Naive thymus-derived CD8-positive, alpha-beta T cell (primary cell): ENCODE measurements at regions not wholly inside any gene's neighbourhood (a gene's known extent, or its start where the extent isn't known, plus 50 kb on each side); places are given as distances from the start of the nearest gene placed in this dataset.
"Not testable (repeated sequence)": the region's sequence is repeated elsewhere in the genome, so short reads cannot be mapped to it uniquely, and the experiment has no call there.

ENCODE experiments used
- ATAC-seq, 2 donors: fragments of 150-1000 bp; cut with Tn5 transposase in 1 of 2; sonication (Bioruptor Pico), chemical (Tn5 transposase) in 1 of 2; 1 replicate in 1 of 2; 2 replicates in 1 of 2; pipeline ENCODE4 v1.10.0; 2021; ENCODE audit warnings: mild to moderate bottlenecking in 2 of 2, moderate library complexity in 2 of 2
- POLR2A ChIA-PET: fragments of 350-600 bp; sonication (Branson Sonifier 250); formaldehyde crosslinking; loops from one replicate; lab custom pipeline; 2021; ENCODE audit warnings: antibody characterized with exemption; lab: Charles Lee
- DNase-seq, 10 donors: peaks; one replicate each; pipeline versions ENCODE4 v3.0.0 to v3.0.0-alpha.2; 2020 to 2022
- H3K27ac Mint-ChIP-seq, 10 donors: one replicate each; pipeline ENCODE4 v1.8.0; 2020 to 2022; ENCODE audit warnings: mild to moderate bottlenecking in 10 of 10, mixed read lengths in 10 of 10, moderate library complexity in 4 of 10, inconsistent platforms in 1 of 10
- H3K27me3 Mint-ChIP-seq, 5 donors: one replicate each; pipeline ENCODE4 v1.8.0; 2021 to 2022; ENCODE audit warnings: mixed read lengths in 5 of 5
- H3K36me3 Mint-ChIP-seq, 3 donors: one replicate each; pipeline ENCODE4 v1.8.0; 2020 to 2022; ENCODE audit warnings: mixed read lengths in 3 of 3, mild to moderate bottlenecking in 2 of 3, inconsistent platforms in 1 of 3
- H3K4me1 Mint-ChIP-seq, 4 donors: one replicate each; pipeline ENCODE4 v1.8.0; 2021 to 2022; ENCODE audit warnings: mixed read lengths in 4 of 4
- H3K4me3 Mint-ChIP-seq, 10 donors: one replicate each; pipeline ENCODE4 v1.8.0; 2020 to 2022; ENCODE audit warnings: mild to moderate bottlenecking in 10 of 10, mixed read lengths in 10 of 10, moderate library complexity in 6 of 10, inconsistent platforms in 1 of 10
- H3K9me3 Mint-ChIP-seq, 9 donors: one replicate each; pipeline ENCODE4 v1.8.0; 2020 to 2022; ENCODE audit warnings: mixed read lengths in 9 of 9, mild to moderate bottlenecking in 3 of 9, inconsistent platforms in 1 of 9, moderate library complexity in 1 of 9

GRCh38 chr7:25675789-25676474, 447.6 kb upstream of the NPVF start:
- no peaks in the 10 kb centered on the region for H3K27me3 Mint-ChIP-seq
- no peak for DNase-seq
- POLR2A ChIA-PET = no interaction called here

GRCh38 chr7:25677595-25677994, 449.3 kb upstream of the NPVF start:
- no peak overlapping the region for H3K4me3 Mint-ChIP-seq
- no peaks in the 10 kb centered on the region for H3K9me3 Mint-ChIP-seq
- POLR2A ChIA-PET = no interaction called here
- DNase-seq = no peak
- H3K4me1 Mint-ChIP-seq = no peaks in the 10 kb centered on the region
- H3K36me3 Mint-ChIP-seq = no peaks in the 10 kb centered on the region
- ATAC-seq = no peak
- peaks cover 0 to 4% (median 0%) of the 10 kb centered on the region in 5 donors for H3K27me3 Mint-ChIP-seq
- H3K27ac Mint-ChIP-seq = no peak overlapping the region

More at GRCh38 chr7:25675789-25676474, 447.6 kb upstream of the NPVF start:
- Mint-ChIP-seq H3K4me3 (no peak overlapping the region), H3K27ac (peak overlapping the region in 1 of 10 donors; percentile 4), H3K4me1 (no peaks in the 10 kb centered on the region), H3K9me3 (no peaks in the 10 kb centered on the region), H3K36me3 (no peaks in the 10 kb centered on the region)
- no peak for ATAC-seq

GRCh38 chr7:25678215-25678614, 449.9 kb upstream of the NPVF start:
- H3K36me3 Mint-ChIP-seq = no peaks in the 10 kb centered on the region
- no peak for DNase-seq
- no peak overlapping the region for H3K4me3 Mint-ChIP-seq
- POLR2A ChIA-PET = no interaction called here
- no peak overlapping the region for H3K27ac Mint-ChIP-seq
- no peak for ATAC-seq
- H3K9me3 Mint-ChIP-seq = no peaks in the 10 kb centered on the region
- H3K27me3 Mint-ChIP-seq = peaks cover 0 to 4% (median 0%) of the 10 kb centered on the region in 5 donors
- no peaks in the 10 kb centered on the region for H3K4me1 Mint-ChIP-seq

GRCh38 chr7:25680636-25681035, 452.4 kb upstream of the NPVF start:
- Mint-ChIP-seq H3K4me1 (peaks cover 0 to 9% (median 5%) of the 10 kb centered on the region in 4 donors), H3K36me3 (no peaks in the 10 kb centered on the region), H3K9me3 (no peaks in the 10 kb centered on the region), H3K4me3 (no peak overlapping the region), H3K27ac (no peak overlapping the region), H3K27me3 (peaks cover 0 to 11% (median 0%) of the 10 kb centered on the region in 5 donors)
- DNase-seq = no peak
- ATAC-seq = no peak
- POLR2A ChIA-PET = no interaction called here

GRCh38 chr7:25684360-25684759, 456.1 kb upstream of the NPVF start:
- POLR2A ChIA-PET = no interaction called here
- Mint-ChIP-seq H3K27me3 (peaks cover 0 to 21% (median 5%) of the 10 kb centered on the region in 5 donors), H3K4me1 (peaks cover 0 to 9% (median 5%) of the 10 kb centered on the region in 4 donors), H3K27ac (no peak overlapping the region), H3K9me3 (no peaks in the 10 kb centered on the region), H3K4me3 (no peak overlapping the region), H3K36me3 (peaks cover 0 to 4% (median 0%) of the 10 kb centered on the region in 3 donors)
- DNase-seq (no peak), ATAC-seq (no peak)

- POLR2A ChIA-PET = no interaction called here
- no peak for ATAC-seq
- Mint-ChIP-seq H3K27me3 (peaks cover 0 to 21% (median 5%) of the 10 kb centered on the region in 5 donors), H3K4me3 (no peak overlapping the region), H3K27ac (no peak overlapping the region), H3K9me3 (no peaks in the 10 kb centered on the region), H3K4me1 (peaks cover 0 to 9% (median 5%) of the 10 kb centered on the region in 4 donors), H3K36me3 (peaks cover 0 to 4% (median 0%) of the 10 kb centered on the region in 3 donors)
- no peak for DNase-seq
Observed at GRCh38 chr7:25686493-25686892, 458.2 kb upstream of the NPVF start.

- no peak for ATAC-seq
- POLR2A ChIA-PET = no interaction called here
- no peaks in the 10 kb centered on the region for H3K4me1 Mint-ChIP-seq
Observed at GRCh38 chr7:25694211-25694610, 457.8 kb upstream of the NFE2L3 start.

GRCh38 chr7:25694699-25695098, 457.3 kb upstream of the NFE2L3 start:
- Mint-ChIP-seq H3K4me3 (no peak overlapping the region), H3K36me3 (no peaks in the 10 kb centered on the region), H3K27me3 (peaks cover 0 to 1% (median 0%) of the 10 kb centered on the region in 5 donors), H3K9me3 (no peaks in the 10 kb centered on the region), H3K27ac (no peak overlapping the region), H3K4me1 (no peaks in the 10 kb centered on the region)
- ATAC-seq (no peak), DNase-seq (no peak)
- POLR2A ChIA-PET = no interaction called here

More at GRCh38 chr7:25694211-25694610, 457.8 kb upstream of the NFE2L3 start:
- Mint-ChIP-seq H3K27me3 (peaks cover 0 to 1% (median 0%) of the 10 kb centered on the region in 5 donors), H3K4me3 (no peak overlapping the region), H3K27ac (no peak overlapping the region), H3K9me3 (no peaks in the 10 kb centered on the region), H3K36me3 (no peaks in the 10 kb centered on the region)
- no peak for DNase-seq

- Mint-ChIP-seq H3K4me3 (no peak overlapping the region), H3K4me1 (no peaks in the 10 kb centered on the region), H3K9me3 (peaks cover 0 to 4% (median 0%) of the 10 kb centered on the region in 9 donors), H3K36me3 (peaks cover 0 to under 1% (median 0%) of the 10 kb centered on the region in 3 donors), H3K27me3 (peaks cover 0 to 1% (median 0%) of the 10 kb centered on the region in 5 donors), H3K27ac (no peak overlapping the region)
- ATAC-seq = no peak
- POLR2A ChIA-PET = no interaction called here
- DNase-seq = no peak
Observed at GRCh38 chr7:25696571-25696970, 455.4 kb upstream of the NFE2L3 start.

GRCh38 chr7:25698451-25699113, 453.4 kb upstream of the NFE2L3 start:
- POLR2A ChIA-PET = no interaction called here
- DNase-seq = no peak
- H3K27me3 Mint-ChIP-seq = peaks cover 0 to 5% (median 0%) of the 10 kb centered on the region in 5 donors
- ATAC-seq = no peak
- peaks cover 0 to 6% (median 3%) of the 10 kb centered on the region in 9 donors for H3K9me3 Mint-ChIP-seq
- H3K4me3 Mint-ChIP-seq = no peak overlapping the region
- peaks cover 0 to 3% (median 0%) of the 10 kb centered on the region in 3 donors for H3K36me3 Mint-ChIP-seq
- no peak overlapping the region for H3K27ac Mint-ChIP-seq
- H3K4me1 Mint-ChIP-seq = no peaks in the 10 kb centered on the region

GRCh38 chr7:25700141-25700540, 451.9 kb upstream of the NFE2L3 start:
- H3K9me3 Mint-ChIP-seq, ATAC-seq, POLR2A ChIA-PET, H3K27me3 Mint-ChIP-seq, H3K36me3 Mint-ChIP-seq, H3K27ac Mint-ChIP-seq, H3K4me3 Mint-ChIP-seq, DNase-seq, H3K4me1 Mint-ChIP-seq: not testable (repeated sequence)

GRCh38 chr7:25704413-25704812, 447.6 kb upstream of the NFE2L3 start:
- ATAC-seq = no peak
- POLR2A ChIA-PET = no interaction called here
- no peaks in the 10 kb centered on the region for H3K4me1 Mint-ChIP-seq
- peaks cover 0 to 12% (median 3%) of the 10 kb centered on the region in 3 donors for H3K36me3 Mint-ChIP-seq
- peak overlapping the region in 1 of 10 donors; percentile 46 for H3K27ac Mint-ChIP-seq
- DNase-seq = no peak
- H3K4me3 Mint-ChIP-seq = no peak overlapping the region
- H3K27me3 Mint-ChIP-seq = peaks cover 0 to 8% (median 0%) of the 10 kb centered on the region in 5 donors
- H3K9me3 Mint-ChIP-seq = peaks cover 0 to 19% (median 6%) of the 10 kb centered on the region in 9 donors

GRCh38 chr7:25706764-25707163, 445.2 kb upstream of the NFE2L3 start:
- peaks cover 0 to 11% (median 1%) of the 10 kb centered on the region in 5 donors for H3K27me3 Mint-ChIP-seq
- H3K36me3 Mint-ChIP-seq = peaks cover 0 to 12% (median under 1%) of the 10 kb centered on the region in 3 donors
- H3K4me1 Mint-ChIP-seq = no peaks in the 10 kb centered on the region
- H3K27ac Mint-ChIP-seq = no peak overlapping the region
- ATAC-seq (no peak), DNase-seq (no peak)
- POLR2A ChIA-PET = no interaction called here
- H3K9me3 Mint-ChIP-seq = peaks cover 0 to 19% (median 6%) of the 10 kb centered on the region in 9 donors
- no peak overlapping the region for H3K4me3 Mint-ChIP-seq
